Endothelial cell of umbilical vein (primary cell): ENCODE measurements at regions not wholly inside any gene's neighbourhood (a gene's known extent, or its start where the extent isn't known, plus 50 kb on each side); places are given as distances from the start of the nearest gene placed in this dataset.

Source experiments
- JUN ChIP-seq: IDR thresholded peaks from 2 replicates; pipeline ENCODE4 v1.6.1; 2011; ENCODE audit warnings: borderline replicate concordance, low read depth; ENCODE audit not compliant: insufficient read length, insufficient read depth
- POLR2A ChIP-seq: IDR thresholded peaks from 2 replicates; pipeline ENCODE4 v1.6.1; 2012; ENCODE audit warnings: low read depth, mild to moderate bottlenecking, control low read depth, low read length
- POLR2AphosphoS5 ChIP-seq: IDR thresholded peaks from 2 replicates; pipeline ENCODE4 v1.6.1; 2012; ENCODE audit warnings: low read depth, mild to moderate bottlenecking, control low read depth, low read length, moderate library complexity; ENCODE audit not compliant: insufficient read depth
- TF ChIP-seq, protein P1 (sequence below), 2 donors: IDR thresholded peaks; 1 replicate in 1 of 2; 2 replicates in 1 of 2; pipeline ENCODE4 v1.5.1; 2011; ENCODE audit warnings: low read length in 2 of 2, mild to moderate bottlenecking in 2 of 2, moderate library complexity in 2 of 2, control low read depth in 1 of 2, inconsistent platforms in 1 of 2, low read depth in 1 of 2; ENCODE audit not compliant: insufficient read depth in 1 of 2; ENCODE audit errors: extremely low read depth in 1 of 2

- TF ChIP-seq, protein P1, sequence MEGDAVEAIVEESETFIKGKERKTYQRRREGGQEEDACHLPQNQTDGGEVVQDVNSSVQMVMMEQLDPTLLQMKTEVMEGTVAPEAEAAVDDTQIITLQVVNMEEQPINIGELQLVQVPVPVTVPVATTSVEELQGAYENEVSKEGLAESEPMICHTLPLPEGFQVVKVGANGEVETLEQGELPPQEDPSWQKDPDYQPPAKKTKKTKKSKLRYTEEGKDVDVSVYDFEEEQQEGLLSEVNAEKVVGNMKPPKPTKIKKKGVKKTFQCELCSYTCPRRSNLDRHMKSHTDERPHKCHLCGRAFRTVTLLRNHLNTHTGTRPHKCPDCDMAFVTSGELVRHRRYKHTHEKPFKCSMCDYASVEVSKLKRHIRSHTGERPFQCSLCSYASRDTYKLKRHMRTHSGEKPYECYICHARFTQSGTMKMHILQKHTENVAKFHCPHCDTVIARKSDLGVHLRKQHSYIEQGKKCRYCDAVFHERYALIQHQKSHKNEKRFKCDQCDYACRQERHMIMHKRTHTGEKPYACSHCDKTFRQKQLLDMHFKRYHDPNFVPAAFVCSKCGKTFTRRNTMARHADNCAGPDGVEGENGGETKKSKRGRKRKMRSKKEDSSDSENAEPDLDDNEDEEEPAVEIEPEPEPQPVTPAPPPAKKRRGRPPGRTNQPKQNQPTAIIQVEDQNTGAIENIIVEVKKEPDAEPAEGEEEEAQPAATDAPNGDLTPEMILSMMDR (IDR thresholded peaks at IDR 0.05; ENCODE audit: extremely low read depth in 1 of 2, insufficient read depth in 1 of 2, low read depth in 1 of 2, low read length in 2 of 2): no peak
- TF ChIP-seq POLR2AphosphoS5: no peak
- TF ChIP-seq JUN: no peak
- TF ChIP-seq POLR2A: no peak
Measured at GRCh38 chr13:40319699-40320579, 346.5 kb downstream of the FOXO1 start.
